GM18499 (cell line): ENCODE measurements at regions not wholly inside any gene's neighbourhood (a gene's known extent, or its start where the extent isn't known, plus 50 kb on each side); places are given as distances from the start of the nearest gene placed in this dataset.

ENCODE experiments used
- ATAC-seq: cut with Tn5 transposase; IDR thresholded peaks from one replicate; pipeline ENCODE4 v1.9.1; 2021; ENCODE audit warnings: moderate number of reproducible peaks; ENCODE audit not compliant: insufficient read depth, unreplicated experiment

GRCh38 chr5:173777149-173777548 lies 111.0 kb upstream of the CPEB4 start:
- ATAC-seq, result no peak

- ATAC-seq, result no peak
Measured at GRCh38 chr5:173777674-173778073, 110.5 kb upstream of the CPEB4 start.

DNA sequence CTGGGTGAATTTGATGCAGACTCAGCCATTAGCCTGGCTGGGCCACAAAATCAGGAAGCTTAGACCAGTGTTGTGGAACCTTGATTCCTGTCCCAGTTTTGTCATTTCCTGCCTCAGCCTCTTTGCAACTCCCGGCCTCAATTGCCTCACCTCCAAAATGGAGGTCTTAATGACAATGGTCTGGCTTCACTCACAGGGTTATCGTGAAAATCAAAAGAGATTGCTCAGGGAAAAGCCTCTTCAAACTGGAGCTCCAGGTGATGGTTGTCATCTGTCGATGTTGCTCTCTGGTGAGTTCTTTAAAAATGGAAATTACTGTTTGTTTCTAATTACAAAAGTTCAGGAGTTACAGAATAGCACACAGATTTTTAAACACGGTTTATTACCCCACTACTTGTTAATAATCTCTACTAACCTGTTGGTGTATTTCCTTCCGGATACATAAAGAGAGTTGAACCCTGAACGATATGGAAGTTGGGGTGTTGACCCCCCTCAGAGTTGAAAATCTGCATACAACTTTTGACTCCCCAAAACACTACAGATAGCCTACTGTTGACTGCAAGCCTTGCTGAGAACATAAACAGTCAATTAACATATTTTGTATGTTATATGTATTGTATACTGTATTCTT lies 109.9 kb upstream of the CPEB4 start:
- ATAC-seq, result no peak

DNA sequence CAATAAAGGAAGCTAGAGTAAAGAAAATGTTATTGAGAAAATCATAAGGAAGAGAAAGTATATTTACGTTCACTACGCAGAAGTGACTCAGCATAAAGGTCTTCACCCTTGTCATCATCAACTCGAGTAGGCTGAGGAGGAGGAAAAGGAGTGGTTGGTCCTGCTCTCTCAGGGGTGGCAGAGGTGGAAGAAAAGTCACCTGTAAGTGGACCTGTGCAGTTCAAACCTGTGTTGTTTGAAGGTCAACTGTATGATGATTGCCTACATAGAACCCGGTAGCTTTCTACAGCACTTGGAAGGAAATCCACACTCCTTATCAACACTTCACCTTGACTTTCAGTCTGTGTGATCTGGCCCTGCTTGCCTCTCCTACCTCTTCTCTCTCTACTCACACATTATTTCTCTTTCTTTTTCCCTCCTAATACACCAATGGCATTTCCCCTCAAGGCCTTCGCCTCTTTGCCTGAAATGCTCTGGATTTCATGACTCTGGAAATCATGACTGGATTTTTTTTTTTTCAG lies 109.3 kb upstream of the CPEB4 start:
- no peak for ATAC-seq

- ATAC-seq, result no peak
Measured at GRCh38 chr5:173780235-173781234, 107.6 kb upstream of the CPEB4 start.

GRCh38 chr5:173781432-173781815 lies 106.7 kb upstream of the CPEB4 start:
- ATAC-seq, result no peak

GRCh38 chr5:173781816-173782670 lies 106.1 kb upstream of the CPEB4 start:
- ATAC-seq, result no peak

- ATAC-seq, result no peak
Measured at GRCh38 chr5:173782671-173783101, 105.5 kb upstream of the CPEB4 start.

- ATAC-seq, result no peak
Measured at GRCh38 chr5:173783371-173783770, 104.8 kb upstream of the CPEB4 start.

DNA sequence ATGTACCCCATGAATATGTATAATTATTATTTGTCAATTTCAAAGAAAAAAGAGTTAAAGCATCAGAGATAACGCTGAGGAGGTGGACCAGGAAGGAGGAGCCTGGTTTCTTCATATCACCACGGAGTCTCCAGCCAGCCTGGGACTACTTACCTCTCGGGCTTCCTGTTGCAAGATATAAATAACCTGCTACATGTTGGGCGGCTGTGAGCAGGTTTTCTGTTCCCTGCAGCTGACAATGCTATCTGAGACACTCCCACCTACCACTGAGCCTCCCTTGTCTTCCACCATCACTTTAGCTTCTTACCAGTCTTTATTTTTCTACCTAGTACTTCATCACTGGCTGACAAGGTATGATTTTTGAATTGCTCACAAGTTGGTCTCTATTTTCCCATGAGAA lies 102.7 kb upstream of the CPEB4 start:
- ATAC-seq, result no peak

- ATAC-seq, result no peak
Measured at GRCh38 chr5:173785866-173786265, 102.3 kb upstream of the CPEB4 start.

DNA sequence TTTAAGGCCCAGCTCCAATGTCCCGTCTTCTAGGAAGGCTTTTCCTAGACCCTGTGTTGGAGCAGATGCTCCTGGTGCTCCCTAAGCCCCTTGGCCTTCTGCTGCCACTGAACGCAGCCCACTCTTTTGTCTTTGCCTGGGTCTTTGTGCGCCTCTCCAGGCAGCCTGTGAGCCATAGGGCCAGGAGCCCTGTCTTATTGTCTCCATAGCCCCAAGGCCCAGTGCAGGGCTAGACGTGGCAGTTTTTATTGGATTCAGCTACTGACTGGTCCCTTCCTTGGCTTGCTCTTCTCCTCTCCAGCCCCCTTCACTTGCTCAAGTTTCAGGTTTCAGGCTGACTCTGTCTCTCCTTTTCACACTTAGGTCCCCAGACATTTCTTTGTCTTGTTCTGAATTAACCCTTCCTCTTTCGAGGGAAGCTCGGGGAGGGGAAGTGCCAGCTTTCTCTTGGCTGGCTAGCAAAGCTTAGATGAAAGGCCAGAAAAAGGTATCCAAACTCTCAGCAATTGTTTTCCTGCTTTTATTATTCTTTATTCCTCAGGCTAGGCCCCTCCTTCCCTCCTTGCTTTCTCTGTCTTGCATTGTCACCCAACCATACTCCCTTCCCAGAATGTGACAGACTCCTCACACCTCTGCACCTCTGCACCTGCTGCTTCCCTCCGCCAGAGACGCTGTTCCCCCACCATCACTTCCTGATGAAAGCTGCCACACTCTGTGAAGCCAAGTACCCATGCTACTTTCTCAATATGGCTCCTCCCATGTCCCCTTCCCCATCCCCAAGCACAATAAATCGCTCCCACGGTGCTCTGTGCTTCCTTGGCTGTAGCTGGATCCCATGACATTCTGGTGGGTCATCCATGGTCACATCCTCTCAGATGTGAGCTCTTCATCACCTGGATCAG lies 101.6 kb upstream of the CPEB4 start:
- ATAC-seq, result no peak

DNA sequence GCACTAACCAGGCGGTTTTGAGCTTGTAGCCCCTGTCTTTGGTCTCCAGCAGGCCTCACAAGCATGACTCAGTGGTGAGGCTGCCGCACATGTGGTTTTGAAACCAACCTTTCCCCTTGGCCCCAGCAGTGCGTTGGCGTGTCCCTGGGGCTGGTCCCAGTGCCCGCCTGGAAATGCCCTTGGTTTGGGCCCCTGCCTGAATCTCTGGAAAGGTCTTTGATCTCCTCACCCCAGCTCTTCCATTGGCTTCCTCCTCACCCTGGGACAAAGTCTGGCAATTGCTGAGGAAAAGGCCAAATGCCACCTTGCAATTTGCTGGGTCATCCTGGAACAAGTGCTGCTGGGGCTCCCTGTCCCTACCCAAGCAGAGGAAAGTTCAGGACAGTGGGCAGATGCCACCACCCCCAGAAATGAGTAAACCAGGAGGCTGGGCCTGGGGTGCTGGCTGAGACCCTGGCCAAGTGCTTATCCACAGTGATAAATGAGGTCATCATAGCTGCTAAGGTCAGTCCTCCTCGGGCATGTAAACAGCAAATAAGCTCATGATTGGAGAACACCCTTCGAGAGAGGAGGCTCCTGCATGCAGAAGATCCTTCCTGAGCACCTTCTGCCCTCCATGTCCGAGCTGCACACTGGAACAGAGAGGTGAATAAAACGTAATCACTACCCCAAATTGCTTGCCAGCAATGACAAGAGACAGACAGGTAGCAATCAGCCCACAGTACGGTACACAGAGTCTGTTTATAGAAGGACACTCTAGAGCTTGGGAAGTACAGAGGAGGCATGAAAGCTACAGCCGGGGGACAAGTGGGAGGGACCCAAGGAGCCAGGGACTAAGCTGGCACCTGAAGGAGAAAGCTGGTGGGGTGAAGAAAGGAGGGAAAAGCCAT lies 98.9 kb upstream of the CPEB4 start:
- no peak for ATAC-seq

- no peak for ATAC-seq
Measured at GRCh38 chr5:173790177-173790719, 97.9 kb upstream of the CPEB4 start.

GRCh38 chr5:173790836-173791546 lies 97.2 kb upstream of the CPEB4 start:
- ATAC-seq, result no peak

GRCh38 chr5:173791878-173792277 lies 96.3 kb upstream of the CPEB4 start:
- no peak for ATAC-seq

GRCh38 chr5:173792781-173793547 lies 95.2 kb upstream of the CPEB4 start:
- no peak for ATAC-seq
